GM12872 (cell line): ENCODE measurements at regions not wholly inside any gene's neighbourhood (a gene's known extent, or its start where the extent isn't known, plus 50 kb on each side); places are given as distances from the start of the nearest gene placed in this dataset.

ENCODE experiments used
- CTCF ChIP-seq: IDR thresholded peaks from 3 replicates; pipeline ENCODE4 v1.5.1; 2011; ENCODE audit warnings: low read depth, mild to moderate bottlenecking, low read length, moderate library complexity; ENCODE audit not compliant: insufficient read depth

- no peak for TF ChIP-seq CTCF
Measured at GRCh38 chr2:186135686-186136085, 350.4 kb upstream of the ZC3H15 start.

- TF ChIP-seq CTCF, result no peak
Measured at GRCh38 chr2:186136860-186137259, 349.2 kb upstream of the ZC3H15 start.

- no peak for TF ChIP-seq CTCF
Measured at GRCh38 chr2:186138845-186139244, 347.2 kb upstream of the ZC3H15 start.

GRCh38 chr2:186159101-186159500, 327.0 kb upstream of the ZC3H15 start:
- TF ChIP-seq CTCF, result no peak

- TF ChIP-seq CTCF, result no peak
Measured at GRCh38 chr2:186164325-186164724, 321.7 kb upstream of the ZC3H15 start.

GRCh38 chr2:186170693-186171092, 315.4 kb upstream of the ZC3H15 start:
- TF ChIP-seq CTCF, result no peak

GRCh38 chr2:186181625-186182024, 304.4 kb upstream of the ZC3H15 start:
- no peak for TF ChIP-seq CTCF

GRCh38 chr2:186183406-186183805, 302.7 kb upstream of the ZC3H15 start:
- no peak for TF ChIP-seq CTCF
